ENCODE measurements at regions not wholly inside any gene's neighbourhood (a gene's known extent, or its start where the extent isn't known, plus 50 kb on each side); places are given as distances from the start of the nearest gene placed in this dataset.
"Not testable (repeated sequence)": the region's sequence is repeated elsewhere in the genome, so short reads cannot be mapped to it uniquely, and the experiment has no call there.

- WGBS (ENCODE audit: insufficient coverage): no CpG with 5 or more reads among the region's 4 CpGs
- intact Hi-C loops (cut with micrococcal nuclease): loop anchor here in 1 of 2 donors (10.0 kb wide), 1 partner anchor 297 kb away; no protein-coding TSS in a partner anchor
- H3K27ac ChIP-seq (ENCODE audit: low read depth in 1 of 2, low read length in 2 of 2): no peak overlapping the region
- no peaks in the 10 kb centered on the region for H3K9me3 ChIP-seq (replicated peaks in 1 of 2; ENCODE audit: control insufficient read depth in 1 of 2, insufficient read depth in 1 of 2, low read length in 2 of 2)
- no peaks in the 10 kb centered on the region for H3K4me1 ChIP-seq (ENCODE audit: control insufficient read depth in 1 of 2, insufficient read depth in 2 of 2, low read length in 2 of 2)
- no peaks in the 10 kb centered on the region for H4K20me1 ChIP-seq (ENCODE audit: insufficient read depth, low read length)
- H3K9ac ChIP-seq (ENCODE audit: insufficient read depth, low read length, poor library complexity, severe bottlenecking): no peak overlapping the region
- Mint-ChIP-seq H3K27me3 (ENCODE audit: low read depth in 3 of 3) (peaks cover 0 to 3% (median 0%) of the 10 kb centered on the region in 3 donors), H3K27ac (no peak overlapping the region), H3K4me3 (no peak overlapping the region), H3K9me3 (peaks cover 4 to 15% (median 9%) of the 10 kb centered on the region in 7 donors), H3K36me3 (no peaks in the 10 kb centered on the region), H3K4me1 (peaks cover 1% of the 10 kb centered on the region)
- no peaks in the 10 kb centered on the region for H3K36me3 ChIP-seq (replicated peaks in 1 of 2; ENCODE audit: control insufficient read depth in 1 of 2, insufficient read depth in 2 of 2, low read length in 2 of 2)
- no peak for DNase-seq
- no peak overlapping the region for H2AFZ ChIP-seq (ENCODE audit: insufficient read depth, low read depth, low read length, poor library complexity, severe bottlenecking)
- no peak overlapping the region for H3K4me2 ChIP-seq (replicated peaks; ENCODE audit: extremely low read depth, low read length, poor library complexity, severe bottlenecking)
- H3K4me3 ChIP-seq (replicated peaks in 1 of 3; ENCODE audit: low read depth in 2 of 3, low read length in 3 of 3): no peak overlapping the region
- no peaks in the 10 kb centered on the region for H3K79me2 ChIP-seq (ENCODE audit: insufficient read depth, low read length)
- TF ChIP-seq CTCF (IDR thresholded peaks at IDR 0.05): no peak
- H3K27me3 ChIP-seq (ENCODE audit: control insufficient read depth in 2 of 2, insufficient read depth in 2 of 2, low read length in 2 of 2): no peaks in the 10 kb centered on the region
Observed at GRCh38 chr5:18397371-18397770, 763.1 kb downstream of the TAF11L14 start.

GRCh38 chr5:18397891-18398290 is 763.6 kb downstream of the TAF11L14 start:
- Histone ChIP-seq H3K4me1 (ENCODE audit: control insufficient read depth in 1 of 2, insufficient read depth in 2 of 2, low read length in 2 of 2) (no peaks in the 10 kb centered on the region), H4K20me1 (ENCODE audit: insufficient read depth, low read length) (no peaks in the 10 kb centered on the region), H3K27ac (ENCODE audit: low read depth in 1 of 2, low read length in 2 of 2) (no peak overlapping the region), H3K27me3 (ENCODE audit: control insufficient read depth in 2 of 2, insufficient read depth in 2 of 2, low read length in 2 of 2) (no peaks in the 10 kb centered on the region), H2AFZ (ENCODE audit: insufficient read depth, low read depth, low read length, poor library complexity, severe bottlenecking) (no peak overlapping the region), H3K36me3 (replicated peaks in 1 of 2; ENCODE audit: control insufficient read depth in 1 of 2, insufficient read depth in 2 of 2, low read length in 2 of 2) (no peaks in the 10 kb centered on the region), H3K4me3 (replicated peaks in 1 of 3; ENCODE audit: low read depth in 2 of 3, low read length in 3 of 3) (no peak overlapping the region), H3K4me2 (replicated peaks; ENCODE audit: extremely low read depth, low read length, poor library complexity, severe bottlenecking) (no peak overlapping the region), H3K9me3 (replicated peaks in 1 of 2; ENCODE audit: control insufficient read depth in 1 of 2, insufficient read depth in 1 of 2, low read length in 2 of 2) (no peaks in the 10 kb centered on the region), H3K9ac (ENCODE audit: insufficient read depth, low read length, poor library complexity, severe bottlenecking) (no peak overlapping the region), H3K79me2 (ENCODE audit: insufficient read depth, low read length) (no peaks in the 10 kb centered on the region)
- H3K9me3 Mint-ChIP-seq: peaks cover 4 to 15% (median 9%) of the 10 kb centered on the region in 7 donors
- TF ChIP-seq CTCF (IDR thresholded peaks at IDR 0.05): no peak
- no CpG with 5 or more reads among the region's 2 CpGs for WGBS (ENCODE audit: insufficient coverage)
- H3K4me3 Mint-ChIP-seq: no peak overlapping the region
- peaks cover 1% of the 10 kb centered on the region for H3K4me1 Mint-ChIP-seq
- no peak for DNase-seq
- H3K27me3 Mint-ChIP-seq (ENCODE audit: low read depth in 3 of 3): peaks cover 0 to 3% (median 0%) of the 10 kb centered on the region in 3 donors
- intact Hi-C loops (cut with micrococcal nuclease): loop anchor here in 1 of 2 donors (10.0 kb wide), 1 partner anchor 297 kb away; no protein-coding TSS in a partner anchor
- no peak overlapping the region for H3K27ac Mint-ChIP-seq
- no peaks in the 10 kb centered on the region for H3K36me3 Mint-ChIP-seq

GRCh38 chr5:18399461-18400327 is 765.4 kb downstream of the TAF11L14 start:
- intact Hi-C loops (cut with micrococcal nuclease): loop anchor here in 1 of 2 donors (10.0 kb wide), 1 partner anchor 295 kb away; no protein-coding TSS in a partner anchor
- H3K36me3 ChIP-seq (replicated peaks in 1 of 2; ENCODE audit: control insufficient read depth in 1 of 2, insufficient read depth in 2 of 2, low read length in 2 of 2); H3K4me2 ChIP-seq (replicated peaks; ENCODE audit: extremely low read depth, low read length, poor library complexity, severe bottlenecking); H3K27me3 Mint-ChIP-seq (ENCODE audit: low read depth in 3 of 3); H3K79me2 ChIP-seq (ENCODE audit: insufficient read depth, low read length); DNase-seq; H3K9me3 ChIP-seq (replicated peaks in 1 of 2; ENCODE audit: control insufficient read depth in 1 of 2, insufficient read depth in 1 of 2, low read length in 2 of 2); H3K27ac Mint-ChIP-seq; H3K4me3 Mint-ChIP-seq; H3K27ac ChIP-seq (ENCODE audit: low read depth in 1 of 2, low read length in 2 of 2); H3K27me3 ChIP-seq (ENCODE audit: control insufficient read depth in 2 of 2, insufficient read depth in 2 of 2, low read length in 2 of 2); H3K4me3 ChIP-seq (replicated peaks in 1 of 3; ENCODE audit: low read depth in 2 of 3, low read length in 3 of 3); H3K9ac ChIP-seq (ENCODE audit: insufficient read depth, low read length, poor library complexity, severe bottlenecking); H3K4me1 Mint-ChIP-seq; H2AFZ ChIP-seq (ENCODE audit: insufficient read depth, low read depth, low read length, poor library complexity, severe bottlenecking); H3K36me3 Mint-ChIP-seq; H4K20me1 ChIP-seq (ENCODE audit: insufficient read depth, low read length); H3K4me1 ChIP-seq (ENCODE audit: control insufficient read depth in 1 of 2, insufficient read depth in 2 of 2, low read length in 2 of 2): not testable (repeated sequence)
- 95% methylated on average over 36 of the region's 50 CpGs for WGBS (ENCODE audit: insufficient coverage)
- H3K9me3 Mint-ChIP-seq: peaks cover 5 to 15% (median 9%) of the 10 kb centered on the region in 7 donors

All from CD14-positive monocyte (primary cell).